A673 (cell line): ENCODE measurements at regions not wholly inside any gene's neighbourhood (a gene's known extent, or its start where the extent isn't known, plus 50 kb on each side); places are given as distances from the start of the nearest gene placed in this dataset.

Experiments used
- EZH2 ChIP-seq: fragments of 200-600 bp; sonication (generic); IDR thresholded peaks from 2 replicates; pipeline ENCODE4 v1.6.1; 2017; ENCODE audit warnings: borderline replicate concordance, low read depth, mild to moderate bottlenecking, mixed read lengths, antibody characterized with exemption, low read length; ENCODE audit not compliant: poor library complexity, severe bottlenecking
- TF ChIP-seq, protein P1 (sequence below): fragments of 300-800, 200-600 bp; sonication (generic); conservative IDR thresholded peaks from 2 replicates; pipeline ENCODE4 v1.5.1; 2017; ENCODE audit warnings: low read depth, mild to moderate bottlenecking, antibody characterized with exemption, low read length, moderate library complexity, mixed read lengths

DNA sequence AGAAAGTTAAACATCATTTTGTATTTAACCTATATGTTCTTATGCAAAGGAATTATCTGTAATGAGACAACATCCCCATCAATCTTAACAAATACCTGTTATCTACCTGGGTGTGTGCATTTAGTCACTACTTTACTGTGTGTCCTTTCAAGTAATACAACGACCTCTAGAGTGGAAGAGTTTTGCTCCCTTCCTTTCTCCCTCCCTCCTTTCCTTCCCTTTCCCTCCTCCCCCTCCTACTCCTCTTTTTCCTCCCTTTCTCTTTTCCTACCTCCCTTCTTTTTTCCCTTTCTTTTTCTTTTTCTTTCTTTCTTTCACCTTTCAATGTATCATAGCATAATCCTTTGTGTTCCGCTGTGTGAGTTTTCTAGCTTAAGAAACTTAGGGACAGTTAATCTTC lies 532.3 kb downstream of the SLC4A3 start:
- TF ChIP-seq, protein P1, sequence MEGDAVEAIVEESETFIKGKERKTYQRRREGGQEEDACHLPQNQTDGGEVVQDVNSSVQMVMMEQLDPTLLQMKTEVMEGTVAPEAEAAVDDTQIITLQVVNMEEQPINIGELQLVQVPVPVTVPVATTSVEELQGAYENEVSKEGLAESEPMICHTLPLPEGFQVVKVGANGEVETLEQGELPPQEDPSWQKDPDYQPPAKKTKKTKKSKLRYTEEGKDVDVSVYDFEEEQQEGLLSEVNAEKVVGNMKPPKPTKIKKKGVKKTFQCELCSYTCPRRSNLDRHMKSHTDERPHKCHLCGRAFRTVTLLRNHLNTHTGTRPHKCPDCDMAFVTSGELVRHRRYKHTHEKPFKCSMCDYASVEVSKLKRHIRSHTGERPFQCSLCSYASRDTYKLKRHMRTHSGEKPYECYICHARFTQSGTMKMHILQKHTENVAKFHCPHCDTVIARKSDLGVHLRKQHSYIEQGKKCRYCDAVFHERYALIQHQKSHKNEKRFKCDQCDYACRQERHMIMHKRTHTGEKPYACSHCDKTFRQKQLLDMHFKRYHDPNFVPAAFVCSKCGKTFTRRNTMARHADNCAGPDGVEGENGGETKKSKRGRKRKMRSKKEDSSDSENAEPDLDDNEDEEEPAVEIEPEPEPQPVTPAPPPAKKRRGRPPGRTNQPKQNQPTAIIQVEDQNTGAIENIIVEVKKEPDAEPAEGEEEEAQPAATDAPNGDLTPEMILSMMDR: no peak
- no peak for TF ChIP-seq EZH2
